Muscle of leg (tissue), 3 donors: ENCODE measurements at regions not wholly inside any gene's neighbourhood (a gene's known extent, or its start where the extent isn't known, plus 50 kb on each side); places are given as distances from the start of the nearest gene placed in this dataset.

Experiments used
- DNase-seq: peaks from one replicate; pipeline ENCODE4 v3.0.0; 2013
- H3K27ac ChIP-seq: one replicate; pipeline ENCODE4 v1.5.1; 2013; ENCODE audit warnings: mild to moderate bottlenecking, low read length, control low read depth
- H3K27me3 ChIP-seq: one replicate; pipeline ENCODE4 v1.6.1; 2013; ENCODE audit warnings: low read length; ENCODE audit not compliant: control insufficient read depth, insufficient read depth
- H3K36me3 ChIP-seq: one replicate; pipeline ENCODE4 v1.6.1; 2013; ENCODE audit warnings: low read length; ENCODE audit not compliant: control insufficient read depth, insufficient read depth
- H3K4me1 ChIP-seq: one replicate; pipeline ENCODE4 v1.6.1; 2013; ENCODE audit warnings: low read length; ENCODE audit not compliant: control insufficient read depth, insufficient read depth
- H3K4me3 ChIP-seq: one replicate; pipeline ENCODE4 v1.5.1; 2013; ENCODE audit warnings: low read length, control low read depth
- H3K9me3 ChIP-seq: replicated peaks from 2 replicates; pipeline ENCODE4 v1.6.1; 2013; ENCODE audit warnings: low read depth, low read length; ENCODE audit not compliant: control insufficient read depth
- WGBS: methylation state at CpG from one replicate; pipeline ENCODE4 v1.1.5; 2013; ENCODE audit warnings: missing lambda C conversion rate; ENCODE audit not compliant: insufficient coverage; 5-methylcytosine and 5-hydroxymethylcytosine counted together

DNA sequence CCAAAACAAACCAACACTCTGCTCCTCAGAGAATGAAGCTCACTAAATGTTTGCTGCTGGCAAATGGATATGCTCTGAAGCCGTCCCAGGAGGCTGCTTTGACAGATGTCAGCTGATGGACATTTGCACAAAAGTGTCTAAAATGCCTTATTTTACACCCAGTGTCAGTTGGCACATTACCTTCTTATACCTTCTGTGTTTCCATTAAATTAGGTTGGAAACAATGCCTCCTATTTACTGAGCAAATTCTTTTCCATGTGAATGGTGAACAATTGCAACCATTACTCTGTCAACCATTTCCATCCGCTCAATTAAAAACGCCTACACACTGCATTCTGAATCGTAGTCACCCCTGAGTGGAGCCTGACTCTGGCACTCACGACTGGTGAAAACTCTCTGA lies 1679.9 kb upstream of the FLRT2 start:
- Histone ChIP-seq H3K36me3 (no peaks in the 10 kb centered on the region), H3K4me1 (no peaks in the 10 kb centered on the region), H3K27ac (no peak overlapping the region), H3K9me3 (no peaks in the 10 kb centered on the region), H3K27me3 (no peaks in the 10 kb centered on the region), H3K4me3 (no peak overlapping the region)
- DNase-seq = no peak
- 67% methylated on average over 5 of the region's 5 CpGs for WGBS

- no peaks in the 10 kb centered on the region for H3K4me1 ChIP-seq
- H3K36me3 ChIP-seq = no peaks in the 10 kb centered on the region
- H3K27me3 ChIP-seq = no peaks in the 10 kb centered on the region
- H3K27ac ChIP-seq = no peak overlapping the region
- WGBS = no CpG with 5 or more reads among the region's 3 CpGs
- no peak overlapping the region for H3K4me3 ChIP-seq
- no peaks in the 10 kb centered on the region for H3K9me3 ChIP-seq
- no peak for DNase-seq
Measured at GRCh38 chr14:83856334-83856733, 1673.6 kb upstream of the FLRT2 start.

- H3K27me3 ChIP-seq = no peaks in the 10 kb centered on the region
Measured at GRCh38 chr14:83860631-83861155, 1669.3 kb upstream of the FLRT2 start.

GRCh38 chr14:83863042-83863774 lies 1666.7 kb upstream of the FLRT2 start:
- no CpG with 5 or more reads among the region's 3 CpGs for WGBS
- Histone ChIP-seq H3K4me1 (peaks cover 6% of the 10 kb centered on the region), H3K27me3 (no peaks in the 10 kb centered on the region), H3K4me3 (no peak overlapping the region), H3K36me3 (no peaks in the 10 kb centered on the region), H3K9me3 (no peaks in the 10 kb centered on the region), H3K27ac (no peak overlapping the region)
- no peak for DNase-seq

More at GRCh38 chr14:83860631-83861155, 1669.3 kb upstream of the FLRT2 start:
- no peaks in the 10 kb centered on the region for H3K9me3 ChIP-seq
- no peaks in the 10 kb centered on the region for H3K4me1 ChIP-seq
- WGBS = 100% methylated on average over 1 of the region's 5 CpGs
- H3K27ac ChIP-seq = no peak overlapping the region
- no peak overlapping the region for H3K4me3 ChIP-seq
- no peak for DNase-seq
- H3K36me3 ChIP-seq = no peaks in the 10 kb centered on the region

DNA sequence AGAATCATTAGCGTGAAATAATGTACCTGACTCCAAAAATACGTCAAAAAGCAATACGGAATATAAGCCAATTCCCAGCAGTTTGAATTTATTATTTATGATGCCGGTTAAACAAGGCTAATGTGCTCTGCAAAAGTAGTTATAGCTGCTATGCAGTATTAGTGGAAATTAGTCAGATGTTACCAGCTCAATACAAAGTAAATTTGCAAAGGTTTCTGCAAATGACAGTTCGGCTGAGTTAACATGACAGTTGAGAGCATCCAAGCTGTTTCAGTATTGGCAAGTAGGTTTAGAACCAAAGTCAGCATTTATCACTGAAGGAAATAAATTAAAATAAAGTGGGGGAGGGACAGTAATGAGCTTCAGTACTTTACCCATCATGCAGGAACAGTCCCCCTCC lies 1665.8 kb upstream of the FLRT2 start:
- H3K4me1 ChIP-seq = peaks cover 6% of the 10 kb centered on the region
- WGBS = no CpG with 5 or more reads among the region's 5 CpGs
- DNase-seq = peak; percentile 21

GRCh38 chr14:83867566-83868225 lies 1662.2 kb upstream of the FLRT2 start:
- Histone ChIP-seq H3K4me1 (peaks cover 6% of the 10 kb centered on the region), H3K36me3 (no peaks in the 10 kb centered on the region)

More for the DNA sequence above, 1665.8 kb upstream of the FLRT2 start:
- no peak overlapping the region for H3K27ac ChIP-seq
- no peaks in the 10 kb centered on the region for H3K9me3 ChIP-seq
- no peaks in the 10 kb centered on the region for H3K36me3 ChIP-seq
- no peak overlapping the region for H3K4me3 ChIP-seq
- no peaks in the 10 kb centered on the region for H3K27me3 ChIP-seq

DNA sequence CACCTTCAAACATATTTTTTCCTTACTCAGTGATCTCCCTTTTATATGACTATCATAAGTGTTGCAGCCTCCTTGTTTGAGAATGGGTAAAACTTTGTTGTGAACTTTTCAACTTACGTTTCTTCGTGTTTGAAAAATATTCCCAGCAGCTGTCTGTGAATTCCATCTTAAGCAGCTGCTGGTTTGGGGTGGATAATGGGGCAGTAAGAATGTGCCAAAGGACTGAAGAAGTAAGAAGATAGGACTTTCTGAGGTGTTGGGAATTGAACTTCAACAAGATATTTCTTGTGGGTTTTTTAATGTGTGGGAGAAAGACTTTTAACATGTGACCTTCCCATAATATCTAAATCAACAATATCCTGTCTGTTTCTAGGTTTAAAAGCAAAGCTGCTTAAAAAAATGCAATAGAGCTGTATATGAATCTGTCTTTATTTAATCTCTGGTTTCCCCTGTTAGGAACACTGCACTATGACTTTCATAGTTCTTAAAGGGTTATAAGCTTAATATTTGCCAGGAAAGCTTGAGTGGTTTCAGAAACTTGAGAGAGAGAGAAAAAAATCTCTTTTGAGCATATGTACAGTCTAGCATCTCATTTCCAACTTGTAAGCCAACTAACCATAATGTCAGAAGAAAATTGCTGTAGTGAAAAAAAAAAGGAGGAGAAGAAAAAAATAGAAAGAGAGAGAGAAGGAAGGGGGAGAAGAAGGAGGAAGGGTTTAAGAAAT lies 1659.2 kb upstream of the FLRT2 start:
- Histone ChIP-seq H3K27ac (no peak overlapping the region), H3K27me3 (no peaks in the 10 kb centered on the region), H3K9me3 (no peaks in the 10 kb centered on the region), H3K4me3 (no peak overlapping the region), H3K36me3 (no peaks in the 10 kb centered on the region), H3K4me1 (peaks cover 6% of the 10 kb centered on the region)
- WGBS = no CpG with 5 or more reads among the region's 2 CpGs
- DNase-seq = peak; percentile 53

More at GRCh38 chr14:83867566-83868225, 1662.2 kb upstream of the FLRT2 start:
- DNase-seq = peak; percentile 83
- 14% methylated on average over 2 of the region's 5 CpGs for WGBS
- Histone ChIP-seq H3K27me3 (no peaks in the 10 kb centered on the region), H3K27ac (no peak overlapping the region), H3K4me3 (no peak overlapping the region), H3K9me3 (no peaks in the 10 kb centered on the region)

DNA sequence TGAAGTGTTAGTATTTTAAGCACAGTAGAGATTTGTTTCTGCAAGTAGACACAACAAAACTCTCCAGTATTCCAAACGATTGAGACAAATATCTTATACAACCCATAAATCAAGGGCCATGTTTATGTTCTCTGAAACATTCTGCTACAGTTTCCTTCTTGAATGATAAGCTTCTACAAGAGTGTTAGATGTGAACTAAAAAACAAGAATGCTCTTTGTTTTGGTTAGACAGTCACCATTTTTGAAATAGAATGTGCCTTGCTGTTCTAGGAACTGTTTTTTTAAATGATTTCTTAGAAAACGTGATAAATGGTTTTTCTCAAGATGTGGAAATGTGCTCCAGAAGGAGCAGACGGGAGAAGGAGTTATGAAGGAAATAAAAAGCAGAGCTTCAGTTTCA lies 1656.3 kb upstream of the FLRT2 start:
- no peaks in the 10 kb centered on the region for H3K36me3 ChIP-seq
- H3K4me1 ChIP-seq = no peaks in the 10 kb centered on the region
- DNase-seq = no peak
- H3K9me3 ChIP-seq = no peaks in the 10 kb centered on the region
- no peak overlapping the region for H3K4me3 ChIP-seq
- H3K27me3 ChIP-seq = no peaks in the 10 kb centered on the region
- H3K27ac ChIP-seq = no peak overlapping the region
- 68% methylated on average over 2 of the region's 3 CpGs for WGBS

- peak; percentile 5 for DNase-seq
- no CpG with 5 or more reads among the region's 1 CpG for WGBS
- no peaks in the 10 kb centered on the region for H3K27me3 ChIP-seq
- H3K4me3 ChIP-seq = no peak overlapping the region
- no peak overlapping the region for H3K27ac ChIP-seq
- H3K9me3 ChIP-seq = no peaks in the 10 kb centered on the region
- H3K36me3 ChIP-seq = no peaks in the 10 kb centered on the region
- H3K4me1 ChIP-seq = no peaks in the 10 kb centered on the region
Measured at GRCh38 chr14:83874662-83875061, 1655.3 kb upstream of the FLRT2 start.

GRCh38 chr14:83883732-83884131 lies 1646.2 kb upstream of the FLRT2 start:
- H3K4me3 ChIP-seq = no peak overlapping the region
- no peaks in the 10 kb centered on the region for H3K4me1 ChIP-seq
- H3K27me3 ChIP-seq = no peaks in the 10 kb centered on the region
- no CpG with 5 or more reads among the region's 1 CpG for WGBS
- H3K9me3 ChIP-seq = no peaks in the 10 kb centered on the region
- no peak for DNase-seq
- no peak overlapping the region for H3K27ac ChIP-seq
- no peaks in the 10 kb centered on the region for H3K36me3 ChIP-seq
